GM13976 (cell line): ENCODE measurements at regions not wholly inside any gene's neighbourhood (a gene's known extent, or its start where the extent isn't known, plus 50 kb on each side); places are given as distances from the start of the nearest gene placed in this dataset.

Experiments
- DNase-seq: peaks from one replicate; pipeline ENCODE4 v3.0.0; 2012; ENCODE audit warnings: low spot score
- in situ Hi-C: fragments of 300-500 bp; cut with MboI; formaldehyde crosslinking; loops from one replicate; pipeline ENCODE4 v1.12.0; 2022; ENCODE audit warnings: low sequenced_read_pairs, mixed read lengths, inconsistent platforms; ENCODE audit not compliant: unreplicated experiment
- TF ChIP-seq, protein P1 (sequence below): IDR thresholded peaks from 2 replicates; pipeline ENCODE4 v1.5.1; 2012; ENCODE audit warnings: borderline replicate concordance, mild to moderate bottlenecking; ENCODE audit not compliant: insufficient read depth; ENCODE audit errors: extremely low read depth, missing control alignments, control extremely low read depth

DNA sequence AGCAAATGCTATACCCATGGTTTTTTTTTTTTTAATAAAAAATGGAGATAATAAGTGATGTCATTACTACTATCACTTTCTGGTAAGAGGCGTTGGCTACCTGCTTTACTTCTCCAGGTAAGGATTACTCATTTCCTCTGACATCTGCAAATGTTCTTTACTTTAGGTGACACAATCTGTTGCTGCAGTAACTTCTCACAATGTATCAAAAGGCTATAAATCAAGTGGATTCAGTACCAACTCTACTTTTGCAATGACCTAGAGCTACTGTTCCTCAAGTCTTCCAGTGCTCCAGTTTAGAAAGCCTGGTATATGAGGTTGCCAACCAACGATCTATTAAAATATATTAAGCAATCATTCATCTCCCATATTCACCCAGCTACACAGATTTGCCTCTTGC lies 129.1 kb downstream of the PLK2 start:
- in situ Hi-C loops = no loop called here
- TF ChIP-seq, protein P1, sequence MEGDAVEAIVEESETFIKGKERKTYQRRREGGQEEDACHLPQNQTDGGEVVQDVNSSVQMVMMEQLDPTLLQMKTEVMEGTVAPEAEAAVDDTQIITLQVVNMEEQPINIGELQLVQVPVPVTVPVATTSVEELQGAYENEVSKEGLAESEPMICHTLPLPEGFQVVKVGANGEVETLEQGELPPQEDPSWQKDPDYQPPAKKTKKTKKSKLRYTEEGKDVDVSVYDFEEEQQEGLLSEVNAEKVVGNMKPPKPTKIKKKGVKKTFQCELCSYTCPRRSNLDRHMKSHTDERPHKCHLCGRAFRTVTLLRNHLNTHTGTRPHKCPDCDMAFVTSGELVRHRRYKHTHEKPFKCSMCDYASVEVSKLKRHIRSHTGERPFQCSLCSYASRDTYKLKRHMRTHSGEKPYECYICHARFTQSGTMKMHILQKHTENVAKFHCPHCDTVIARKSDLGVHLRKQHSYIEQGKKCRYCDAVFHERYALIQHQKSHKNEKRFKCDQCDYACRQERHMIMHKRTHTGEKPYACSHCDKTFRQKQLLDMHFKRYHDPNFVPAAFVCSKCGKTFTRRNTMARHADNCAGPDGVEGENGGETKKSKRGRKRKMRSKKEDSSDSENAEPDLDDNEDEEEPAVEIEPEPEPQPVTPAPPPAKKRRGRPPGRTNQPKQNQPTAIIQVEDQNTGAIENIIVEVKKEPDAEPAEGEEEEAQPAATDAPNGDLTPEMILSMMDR = no peak
- DNase-seq = no peak

DNA sequence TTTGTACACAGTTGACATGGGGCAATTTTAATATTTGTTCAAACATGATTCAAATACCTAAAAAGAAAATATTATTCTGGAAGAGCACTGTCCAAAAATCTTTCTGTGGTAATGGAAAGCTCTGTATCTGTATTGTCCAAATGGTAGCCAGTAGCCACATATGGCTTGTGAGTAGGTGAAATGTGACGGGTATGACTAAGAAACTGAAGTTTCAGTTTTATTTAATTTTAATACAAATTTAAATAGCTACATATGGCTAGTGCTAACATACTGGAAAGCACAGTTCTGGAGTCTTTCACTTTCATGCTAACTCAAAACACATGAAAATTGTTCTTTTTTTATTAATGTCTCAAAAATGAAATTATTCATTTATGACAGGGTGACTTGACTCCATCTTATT lies 132.6 kb downstream of the PLK2 start:
- in situ Hi-C loops = no loop called here

DNA sequence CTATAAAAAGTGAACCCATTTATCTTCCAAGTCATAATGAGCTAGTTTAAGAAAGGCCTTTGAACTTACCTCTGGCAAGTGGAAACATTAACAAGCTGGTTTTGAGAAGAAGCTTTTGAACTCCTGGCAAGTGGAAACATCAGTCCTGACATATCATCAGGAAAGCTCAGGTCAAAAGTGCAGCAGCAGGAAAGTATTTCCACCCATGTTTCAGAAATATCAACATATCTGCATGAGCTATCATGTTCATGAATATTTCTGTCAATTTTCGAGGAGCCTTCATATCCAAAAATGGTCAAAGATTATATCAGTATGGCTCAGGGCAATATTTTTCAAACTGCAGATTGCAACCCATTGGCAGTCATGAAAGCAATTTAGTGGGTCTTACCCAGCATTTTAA lies 133.9 kb downstream of the PLK2 start:
- in situ Hi-C loops = no loop called here
- DNase-seq = no peak

More for the DNA sequence above, 132.6 kb downstream of the PLK2 start:
- TF ChIP-seq, protein P1 = no peak
- no peak for DNase-seq

DNA sequence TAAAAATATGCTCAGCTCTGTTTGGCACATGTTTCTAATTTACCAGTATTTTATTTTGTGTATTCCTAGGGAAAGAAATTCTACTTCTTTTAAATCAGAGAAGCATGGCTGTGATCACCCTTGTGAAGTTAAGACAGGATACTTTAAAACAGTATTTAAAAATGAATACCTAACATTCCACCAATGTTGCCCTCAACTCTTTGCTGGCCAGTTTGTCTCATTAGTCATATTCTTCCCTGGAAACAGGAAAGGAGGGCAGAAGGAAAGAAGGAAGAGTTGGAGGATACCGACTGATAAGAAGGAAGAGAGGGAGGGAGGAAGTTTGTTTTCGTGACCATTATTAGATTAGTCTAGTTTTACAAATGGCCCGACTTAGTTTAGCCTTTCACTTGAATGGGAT lies 137.4 kb downstream of the PLK2 start:
- TF ChIP-seq, protein P1 = no peak
- DNase-seq = no peak
- in situ Hi-C loops = no loop called here

More for the DNA sequence above, 133.9 kb downstream of the PLK2 start:
- TF ChIP-seq, protein P1 = no peak

DNA sequence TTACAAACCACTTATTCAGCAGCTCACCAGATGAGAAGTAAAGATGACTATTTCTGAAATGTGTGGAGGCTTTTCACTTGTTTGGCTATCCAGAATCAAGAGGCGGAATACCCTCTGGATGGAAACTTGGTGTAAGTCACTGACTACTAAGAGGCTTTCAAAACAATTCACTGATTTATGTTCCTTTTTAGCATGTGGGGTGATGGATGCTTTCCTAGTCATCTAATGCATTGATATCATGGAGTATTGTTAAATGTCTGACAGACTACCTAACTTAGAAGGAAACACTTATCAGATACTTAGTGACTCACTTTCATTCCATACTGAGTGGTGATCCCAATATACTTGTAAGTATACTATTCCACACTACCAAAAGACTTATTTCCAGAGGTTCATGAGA lies 141.4 kb downstream of the PLK2 start:
- TF ChIP-seq, protein P1 = no peak
- no peak for DNase-seq
- in situ Hi-C loops = no loop called here

DNA sequence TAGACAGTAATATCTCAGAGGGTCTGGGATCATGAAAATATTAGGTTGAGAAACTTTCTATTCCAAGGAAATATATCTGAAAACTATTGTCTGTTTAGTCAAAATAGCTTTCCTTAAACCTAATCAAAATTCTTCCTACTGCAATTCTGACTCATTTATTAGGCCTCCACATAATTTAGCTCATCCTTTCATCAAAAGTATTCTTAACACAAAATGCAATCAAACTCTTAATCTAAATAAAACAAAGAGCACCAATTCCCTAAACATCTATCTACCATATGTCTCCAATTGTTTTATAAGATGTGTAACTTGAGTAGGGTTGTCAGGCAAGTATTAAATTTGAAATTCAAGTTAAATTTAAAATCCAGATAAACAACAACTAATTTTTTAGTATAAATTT lies 142.1 kb downstream of the PLK2 start:
- TF ChIP-seq, protein P1 = no peak
- DNase-seq = no peak
- in situ Hi-C loops = no loop called here

DNA sequence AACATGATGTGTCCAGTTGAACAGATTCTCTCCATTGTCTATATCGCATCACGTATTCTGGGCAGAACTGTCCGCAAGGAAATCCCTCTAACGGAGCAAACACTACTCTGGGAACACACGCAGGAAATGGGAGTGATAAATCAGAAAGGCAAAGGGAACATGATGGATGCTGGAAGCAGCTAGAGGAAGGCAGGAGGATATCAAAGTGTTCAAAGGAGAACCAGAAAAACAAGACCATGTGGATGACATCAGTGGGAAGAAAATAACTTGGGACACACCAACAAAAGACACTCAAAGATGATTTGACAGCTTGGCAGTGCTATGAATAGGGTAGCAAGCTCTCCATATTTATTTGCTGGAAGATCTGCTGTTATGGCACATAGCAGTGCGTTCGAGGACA lies 142.9 kb downstream of the PLK2 start:
- no peak for DNase-seq
- in situ Hi-C loops = no loop called here
- TF ChIP-seq, protein P1 = no peak
